ENCODE measurements at regions not wholly inside any gene's neighbourhood (a gene's known extent, or its start where the extent isn't known, plus 50 kb on each side); places are given as distances from the start of the nearest gene placed in this dataset.
"Not testable (repeated sequence)": the region's sequence is repeated elsewhere in the genome, so short reads cannot be mapped to it uniquely, and the experiment has no call there.

DNA sequence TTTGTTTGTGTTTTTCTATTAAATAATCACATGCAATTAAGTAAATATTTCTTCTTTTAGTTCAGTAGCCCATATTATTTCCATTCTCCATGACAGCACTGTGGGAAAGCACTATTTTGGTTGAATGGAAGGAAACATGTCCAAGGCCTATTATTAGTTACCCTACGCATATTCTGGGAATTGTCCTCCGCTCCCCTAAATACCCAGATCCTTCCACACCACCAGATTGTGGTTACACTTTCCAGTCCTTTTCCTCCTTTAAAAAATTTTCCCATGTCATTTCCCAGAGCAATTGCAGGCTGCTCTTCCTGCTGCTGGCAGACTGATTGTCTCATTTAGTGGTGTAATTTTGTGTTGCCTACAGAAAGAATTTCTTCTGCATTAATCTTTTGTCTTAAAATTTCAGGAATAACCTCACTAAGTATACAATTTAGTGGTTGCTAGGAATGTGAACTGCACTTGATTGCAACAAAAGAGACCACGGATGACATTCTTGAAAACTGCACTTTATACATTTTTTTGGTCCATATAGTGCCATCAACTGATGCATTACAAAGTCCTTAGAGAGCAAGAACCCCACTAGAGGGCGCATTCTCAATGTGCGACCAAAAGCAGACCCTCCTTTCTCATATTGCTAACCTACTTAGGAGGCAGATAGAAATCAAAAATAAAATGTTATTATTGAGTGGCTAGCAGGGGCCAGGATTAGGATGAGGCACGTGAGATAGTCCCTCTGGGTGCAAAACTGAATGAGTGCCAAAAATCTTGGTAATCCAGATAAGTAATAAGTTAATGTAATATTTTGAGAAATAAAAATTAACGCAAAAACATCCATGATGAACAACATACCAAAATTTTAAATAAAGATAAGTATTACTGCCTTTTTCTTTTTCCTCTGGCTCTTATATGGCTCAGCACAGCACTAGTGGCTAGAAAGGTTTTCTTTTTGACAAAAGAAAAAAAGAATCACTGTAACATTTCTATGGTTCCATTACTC is 98.8 kb upstream of the IQCM start:
- Mint-ChIP-seq H3K27ac (no peak overlapping the region), H3K4me3 (no peak overlapping the region), H3K27me3 (ENCODE audit: low read depth, poor library complexity) (no peaks in the 10 kb centered on the region), H3K4me1 (peaks cover 24% of the 10 kb centered on the region), H3K36me3 (ENCODE audit: low read depth) (no peaks in the 10 kb centered on the region), H3K9me3 (peaks cover 12% of the 10 kb centered on the region)
- peak; percentile 64 for DNase-seq
- TF ChIP-seq, protein P1, sequence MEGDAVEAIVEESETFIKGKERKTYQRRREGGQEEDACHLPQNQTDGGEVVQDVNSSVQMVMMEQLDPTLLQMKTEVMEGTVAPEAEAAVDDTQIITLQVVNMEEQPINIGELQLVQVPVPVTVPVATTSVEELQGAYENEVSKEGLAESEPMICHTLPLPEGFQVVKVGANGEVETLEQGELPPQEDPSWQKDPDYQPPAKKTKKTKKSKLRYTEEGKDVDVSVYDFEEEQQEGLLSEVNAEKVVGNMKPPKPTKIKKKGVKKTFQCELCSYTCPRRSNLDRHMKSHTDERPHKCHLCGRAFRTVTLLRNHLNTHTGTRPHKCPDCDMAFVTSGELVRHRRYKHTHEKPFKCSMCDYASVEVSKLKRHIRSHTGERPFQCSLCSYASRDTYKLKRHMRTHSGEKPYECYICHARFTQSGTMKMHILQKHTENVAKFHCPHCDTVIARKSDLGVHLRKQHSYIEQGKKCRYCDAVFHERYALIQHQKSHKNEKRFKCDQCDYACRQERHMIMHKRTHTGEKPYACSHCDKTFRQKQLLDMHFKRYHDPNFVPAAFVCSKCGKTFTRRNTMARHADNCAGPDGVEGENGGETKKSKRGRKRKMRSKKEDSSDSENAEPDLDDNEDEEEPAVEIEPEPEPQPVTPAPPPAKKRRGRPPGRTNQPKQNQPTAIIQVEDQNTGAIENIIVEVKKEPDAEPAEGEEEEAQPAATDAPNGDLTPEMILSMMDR (IDR thresholded peaks at IDR 0.05), result peak; percentile 52

DNA sequence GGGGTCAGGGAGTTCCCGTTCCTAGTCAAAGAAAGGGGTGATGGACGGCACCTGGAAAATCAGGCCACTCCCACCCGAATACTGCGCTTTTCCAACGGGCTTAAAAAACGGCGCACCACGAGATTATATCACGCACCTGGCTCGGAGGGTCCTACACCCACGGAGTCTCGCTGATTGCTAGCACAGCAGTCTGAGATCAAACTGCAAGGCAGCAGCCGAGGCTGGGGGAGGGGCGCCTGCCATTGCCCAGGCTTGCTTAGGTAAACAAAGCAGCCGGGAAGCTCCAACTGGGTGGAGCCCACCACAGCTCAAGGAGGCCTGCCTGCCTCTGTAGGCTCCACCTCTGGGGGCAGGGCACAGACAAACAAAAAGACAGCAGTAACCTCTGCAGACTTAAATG is 100.1 kb upstream of the IQCM start:
- DNase-seq, result peak; percentile 53
- Mint-ChIP-seq H3K9me3 (peaks cover 12% of the 10 kb centered on the region), H3K4me3 (peak overlapping the region; percentile 34), H3K4me1 (peaks cover 20% of the 10 kb centered on the region)
- not testable (repeated sequence) for H3K27ac Mint-ChIP-seq; H3K27me3 Mint-ChIP-seq (ENCODE audit: low read depth, poor library complexity); H3K36me3 Mint-ChIP-seq (ENCODE audit: low read depth)

DNA sequence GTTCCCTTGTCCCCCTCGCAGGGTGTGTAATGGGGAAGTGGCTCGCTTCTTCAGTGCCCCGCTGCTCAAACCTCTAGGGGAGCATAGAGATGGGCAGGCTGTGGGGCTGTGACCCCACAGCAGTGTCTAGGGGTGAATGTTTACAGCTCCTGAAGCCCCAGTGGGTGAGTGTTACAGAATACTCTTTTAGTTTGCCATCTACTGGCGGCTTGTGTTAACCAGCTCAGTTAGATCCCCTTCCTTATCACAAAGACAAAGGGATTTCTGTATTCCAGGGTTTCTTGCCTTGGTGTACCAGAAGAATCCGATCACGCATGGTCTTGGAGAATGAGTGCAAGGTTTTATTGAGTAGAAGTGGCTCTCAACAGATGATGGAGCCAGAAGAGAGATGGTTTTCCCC is 108.1 kb upstream of the IQCM start:
- Mint-ChIP-seq H3K27ac (no peak overlapping the region), H3K36me3 (ENCODE audit: low read depth) (no peaks in the 10 kb centered on the region), H3K4me3 (no peak overlapping the region), H3K9me3 (peaks cover 8% of the 10 kb centered on the region), H3K27me3 (ENCODE audit: low read depth, poor library complexity) (peaks cover 4% of the 10 kb centered on the region), H3K4me1 (no peaks in the 10 kb centered on the region)
- DNase-seq, result no peak
- TF ChIP-seq, protein P1 (IDR thresholded peaks at IDR 0.05), result no peak

DNA sequence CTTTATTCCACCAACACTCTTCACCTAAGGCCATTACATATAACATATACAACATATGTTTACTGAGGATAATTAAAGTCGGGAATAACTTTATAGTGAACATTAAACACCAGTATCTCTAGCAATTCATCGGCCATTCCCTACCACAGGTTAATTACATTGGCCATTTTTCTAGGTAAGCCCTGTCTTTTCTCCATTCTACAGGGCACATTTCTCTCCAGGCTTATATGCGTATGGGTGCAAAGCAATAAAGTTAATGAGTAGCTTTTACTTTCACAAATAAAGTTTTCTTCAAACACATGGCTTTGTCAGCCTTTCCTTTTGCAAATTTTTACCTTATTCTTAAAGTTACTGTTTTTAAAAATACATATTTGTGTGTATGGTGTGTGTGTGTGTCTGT is 111.9 kb upstream of the IQCM start:
- no peak for DNase-seq
- no peaks in the 10 kb centered on the region for H3K36me3 Mint-ChIP-seq (ENCODE audit: low read depth)
- TF ChIP-seq, protein P1 (IDR thresholded peaks at IDR 0.05), result no peak
- H3K27me3 Mint-ChIP-seq (ENCODE audit: low read depth, poor library complexity), result peaks cover 4% of the 10 kb centered on the region
- no peak overlapping the region for H3K4me3 Mint-ChIP-seq
- no peaks in the 10 kb centered on the region for H3K4me1 Mint-ChIP-seq
- no peak overlapping the region for H3K27ac Mint-ChIP-seq
- peaks cover 8% of the 10 kb centered on the region for H3K9me3 Mint-ChIP-seq

DNA sequence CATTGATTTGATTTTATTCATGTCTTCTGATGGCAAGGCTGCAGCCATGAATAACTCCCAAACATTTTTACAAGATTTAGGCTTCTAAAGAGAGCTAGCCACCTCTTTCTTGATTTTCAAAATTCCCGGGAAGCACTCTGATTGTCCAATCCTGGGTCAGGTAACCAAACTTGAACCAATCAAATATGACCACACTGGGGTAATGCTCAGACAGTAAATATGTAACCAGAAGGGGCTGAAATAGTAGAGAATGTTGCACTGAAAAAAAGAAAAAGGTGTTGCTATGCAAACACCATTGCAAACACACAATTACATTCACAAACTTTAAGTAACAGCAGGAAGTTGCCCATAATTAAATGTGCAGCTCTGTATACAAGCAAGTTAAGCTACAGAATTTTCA is 112.9 kb upstream of the IQCM start:
- Mint-ChIP-seq H3K27ac (no peak overlapping the region), H3K9me3 (peaks cover 5% of the 10 kb centered on the region), H3K4me1 (no peaks in the 10 kb centered on the region), H3K4me3 (no peak overlapping the region), H3K36me3 (ENCODE audit: low read depth) (no peaks in the 10 kb centered on the region), H3K27me3 (ENCODE audit: low read depth, poor library complexity) (peaks cover 4% of the 10 kb centered on the region)
- DNase-seq, result no peak
- TF ChIP-seq, protein P1 (IDR thresholded peaks at IDR 0.05), result no peak

DNA sequence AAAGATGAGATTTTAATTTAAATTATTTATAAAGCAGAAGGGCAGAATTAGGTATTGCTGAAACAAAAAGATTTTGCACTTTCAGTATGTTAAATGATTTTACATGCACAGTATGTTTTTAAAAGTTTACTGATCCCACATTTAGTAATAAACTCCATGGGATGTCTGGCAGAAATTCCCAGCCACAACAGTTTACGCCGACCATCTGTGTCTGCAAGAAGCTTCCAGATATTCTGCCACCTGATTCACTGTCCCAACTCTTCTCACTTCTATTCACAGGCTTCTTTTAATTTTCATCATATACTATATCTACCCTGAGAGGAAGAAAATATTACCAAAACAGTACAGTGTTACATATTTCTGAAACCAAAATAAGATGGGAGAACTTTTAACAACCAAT is 115.8 kb upstream of the IQCM start:
- DNase-seq, result no peak
- Mint-ChIP-seq H3K36me3 (ENCODE audit: low read depth) (no peaks in the 10 kb centered on the region), H3K9me3 (no peaks in the 10 kb centered on the region), H3K27me3 (ENCODE audit: low read depth, poor library complexity) (no peaks in the 10 kb centered on the region), H3K4me3 (no peak overlapping the region), H3K27ac (no peak overlapping the region), H3K4me1 (no peaks in the 10 kb centered on the region)
- TF ChIP-seq, protein P1 (IDR thresholded peaks at IDR 0.05), result no peak
